Endodermal cell (in vitro differentiated cells): ENCODE measurements at regions not wholly inside any gene's neighbourhood (a gene's known extent, or its start where the extent isn't known, plus 50 kb on each side); places are given as distances from the start of the nearest gene placed in this dataset.
A peak's percentile ranks its signal among the peaks of the same experiment; 100 is the strongest.

ENCODE experiments used
- DNase-seq: peaks from one replicate; pipeline ENCODE4 v3.0.0-alpha.2; 2017
- H3K27ac ChIP-seq: 2 replicates; pipeline ENCODE4 v1.5.1; 2013; ENCODE audit warnings: mild to moderate bottlenecking, low read depth, low read length, moderate library complexity
- H3K27me3 ChIP-seq: 2 replicates; pipeline ENCODE4 v1.6.1; 2013; ENCODE audit warnings: mild to moderate bottlenecking, low read length, moderate library complexity; ENCODE audit not compliant: insufficient read depth, control insufficient read depth, poor library complexity, severe bottlenecking
- H3K36me3 ChIP-seq: 2 replicates; pipeline ENCODE4 v1.7.0; 2013; ENCODE audit warnings: mild to moderate bottlenecking, low read length, moderate library complexity; ENCODE audit not compliant: control insufficient read depth, insufficient read depth
- H3K4me1 ChIP-seq: one replicate; pipeline ENCODE4 v1.7.0; 2013; ENCODE audit warnings: low read length; ENCODE audit not compliant: control insufficient read depth, insufficient read depth
- H3K4me3 ChIP-seq: 2 replicates; pipeline ENCODE4 v1.5.1; 2013; ENCODE audit warnings: mild to moderate bottlenecking, low read length, moderate library complexity
- H3K9ac ChIP-seq: 2 replicates; pipeline ENCODE4 v1.6.1; 2013; ENCODE audit warnings: mild to moderate bottlenecking, low read length, moderate library complexity; ENCODE audit not compliant: poor library complexity, severe bottlenecking; ENCODE audit errors: extremely low read depth
- H3K9me3 ChIP-seq: 2 replicates; pipeline ENCODE4 v1.6.1; 2013; ENCODE audit warnings: mild to moderate bottlenecking, low read length, moderate library complexity; ENCODE audit not compliant: control insufficient read depth
- H3K27ac Mint-ChIP-seq: 2 replicates; pipeline ENCODE4 v1.8.0; 2020; ENCODE audit warnings: mixed read lengths
- H3K27me3 Mint-ChIP-seq: 2 replicates; pipeline ENCODE4 v1.8.0; 2021; ENCODE audit warnings: mild to moderate bottlenecking, mixed read lengths; ENCODE audit not compliant: insufficient read depth
- H3K36me3 Mint-ChIP-seq: 2 replicates; pipeline ENCODE4 v1.8.0; 2020; ENCODE audit warnings: low read depth, mixed read lengths
- H3K4me1 Mint-ChIP-seq: 2 replicates; pipeline ENCODE4 v1.8.0; 2020; ENCODE audit warnings: mixed read lengths
- H3K4me3 Mint-ChIP-seq: 2 replicates; pipeline ENCODE4 v1.8.0; 2020; ENCODE audit warnings: mild to moderate bottlenecking, moderate library complexity, mixed read lengths
- H3K9me3 Mint-ChIP-seq: 2 replicates; pipeline ENCODE4 v1.8.0; 2020; ENCODE audit warnings: mild to moderate bottlenecking, mixed read lengths
- WGBS, 2 experiments: methylation state at CpG; one replicate each; pipeline versions ENCODE4 v1.1.5 to v1.1.7; 2013; ENCODE audit warnings: missing lambda C conversion rate in 2 of 2, mixed read lengths in 1 of 2; ENCODE audit not compliant: insufficient coverage in 1 of 2, insufficient read length in 1 of 2; 5-methylcytosine and 5-hydroxymethylcytosine counted together
- TF ChIP-seq, protein P1 (sequence below): fragments of 200-600 bp; sonication (generic); conservative IDR thresholded peaks from 2 replicates; pipeline ENCODE4 v1.5.0; 2021; ENCODE audit warnings: antibody characterized with exemption, mild to moderate bottlenecking

DNA sequence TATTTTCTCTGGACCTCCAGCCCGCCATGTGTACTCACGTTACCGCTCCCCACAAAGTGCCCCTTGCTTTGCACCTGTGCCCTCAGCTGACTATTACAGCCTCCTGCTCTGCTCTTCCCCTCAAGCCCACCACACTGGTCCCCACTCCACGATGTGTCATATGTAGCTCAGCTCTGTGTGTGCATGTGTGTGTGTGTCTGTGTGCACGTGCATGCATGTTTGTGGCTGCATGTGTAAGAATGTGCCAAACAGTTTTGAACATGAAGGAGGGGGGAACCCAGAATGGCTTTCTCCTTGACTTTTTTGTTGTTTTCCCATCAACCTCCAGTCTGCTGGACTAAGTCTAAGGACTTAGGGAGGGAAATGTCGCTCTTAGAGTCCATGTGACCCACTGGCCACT is 54.8 kb upstream of the BTRC start:
- TF ChIP-seq, protein P1, sequence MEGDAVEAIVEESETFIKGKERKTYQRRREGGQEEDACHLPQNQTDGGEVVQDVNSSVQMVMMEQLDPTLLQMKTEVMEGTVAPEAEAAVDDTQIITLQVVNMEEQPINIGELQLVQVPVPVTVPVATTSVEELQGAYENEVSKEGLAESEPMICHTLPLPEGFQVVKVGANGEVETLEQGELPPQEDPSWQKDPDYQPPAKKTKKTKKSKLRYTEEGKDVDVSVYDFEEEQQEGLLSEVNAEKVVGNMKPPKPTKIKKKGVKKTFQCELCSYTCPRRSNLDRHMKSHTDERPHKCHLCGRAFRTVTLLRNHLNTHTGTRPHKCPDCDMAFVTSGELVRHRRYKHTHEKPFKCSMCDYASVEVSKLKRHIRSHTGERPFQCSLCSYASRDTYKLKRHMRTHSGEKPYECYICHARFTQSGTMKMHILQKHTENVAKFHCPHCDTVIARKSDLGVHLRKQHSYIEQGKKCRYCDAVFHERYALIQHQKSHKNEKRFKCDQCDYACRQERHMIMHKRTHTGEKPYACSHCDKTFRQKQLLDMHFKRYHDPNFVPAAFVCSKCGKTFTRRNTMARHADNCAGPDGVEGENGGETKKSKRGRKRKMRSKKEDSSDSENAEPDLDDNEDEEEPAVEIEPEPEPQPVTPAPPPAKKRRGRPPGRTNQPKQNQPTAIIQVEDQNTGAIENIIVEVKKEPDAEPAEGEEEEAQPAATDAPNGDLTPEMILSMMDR: no peak
- H3K9ac ChIP-seq: no peak overlapping the region
- no peak for DNase-seq
- H3K36me3 ChIP-seq: no peaks in the 10 kb centered on the region
- no peaks in the 10 kb centered on the region for H3K36me3 Mint-ChIP-seq
- no peak overlapping the region for H3K4me3 ChIP-seq
- H3K27ac Mint-ChIP-seq: no peak overlapping the region
- no peaks in the 10 kb centered on the region for H3K9me3 ChIP-seq
- H3K4me3 Mint-ChIP-seq: no peak overlapping the region
- H3K4me1 Mint-ChIP-seq: peaks cover 6% of the 10 kb centered on the region
- H3K9me3 Mint-ChIP-seq: no peaks in the 10 kb centered on the region
- no peak overlapping the region for H3K27ac ChIP-seq
- H3K27me3 Mint-ChIP-seq: peaks cover 67% of the 10 kb centered on the region
- peaks cover 50% of the 10 kb centered on the region for H3K27me3 ChIP-seq
- WGBS, 2 experiments: 95% methylated on average over 6 of the region's 6 CpGs; no CpG with 5 or more reads in 1 of the 2 experiments
- no peaks in the 10 kb centered on the region for H3K4me1 ChIP-seq

DNA sequence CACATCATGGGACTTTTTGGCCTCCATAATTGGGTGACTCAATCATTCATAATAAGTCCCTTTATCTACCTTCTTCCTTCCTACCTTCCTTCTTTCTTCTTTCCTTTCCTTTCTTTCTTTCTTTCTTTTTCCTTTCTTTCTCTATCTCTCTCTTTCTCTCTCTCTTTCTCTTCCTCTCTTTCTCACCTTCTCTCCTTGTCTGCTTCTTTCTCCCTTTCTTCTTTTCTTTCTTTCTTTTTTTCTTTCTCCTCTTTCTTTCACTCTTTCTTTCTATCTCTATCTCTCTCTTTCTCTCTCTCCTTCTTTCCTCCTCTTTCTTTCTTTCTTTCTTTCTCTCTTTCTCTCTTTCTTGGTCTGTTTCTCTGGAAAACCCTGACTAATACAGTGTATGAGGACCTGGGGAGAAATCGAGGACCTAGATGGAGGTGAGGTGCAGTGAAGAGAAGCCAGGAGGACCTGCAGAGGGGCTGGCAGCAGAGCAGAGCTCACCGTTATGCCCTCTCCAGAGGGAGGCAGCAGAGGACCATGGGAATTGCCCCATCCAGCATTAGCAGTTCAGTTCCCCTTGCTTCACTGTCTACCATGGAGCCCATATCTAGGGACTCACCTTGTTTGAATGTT is 52.7 kb upstream of the BTRC start:
- no peaks in the 10 kb centered on the region for H3K36me3 ChIP-seq
- 44 to 54% methylated on average over 2 of the region's 2 CpGs for WGBS, 2 experiments
- Mint-ChIP-seq H3K4me1 (peaks cover 6% of the 10 kb centered on the region), H3K27ac (no peak overlapping the region), H3K9me3 (no peaks in the 10 kb centered on the region), H3K4me3 (no peak overlapping the region), H3K27me3 (peaks cover 51% of the 10 kb centered on the region), H3K36me3 (no peaks in the 10 kb centered on the region)
- H3K4me3 ChIP-seq: no peak overlapping the region
- H3K27me3 ChIP-seq: peaks cover 42% of the 10 kb centered on the region
- no peak overlapping the region for H3K27ac ChIP-seq
- TF ChIP-seq, protein P1: peak; percentile 88
- no peaks in the 10 kb centered on the region for H3K9me3 ChIP-seq
- DNase-seq: peak; percentile 89
- H3K9ac ChIP-seq: no peak overlapping the region
- H3K4me1 ChIP-seq: no peaks in the 10 kb centered on the region

DNA sequence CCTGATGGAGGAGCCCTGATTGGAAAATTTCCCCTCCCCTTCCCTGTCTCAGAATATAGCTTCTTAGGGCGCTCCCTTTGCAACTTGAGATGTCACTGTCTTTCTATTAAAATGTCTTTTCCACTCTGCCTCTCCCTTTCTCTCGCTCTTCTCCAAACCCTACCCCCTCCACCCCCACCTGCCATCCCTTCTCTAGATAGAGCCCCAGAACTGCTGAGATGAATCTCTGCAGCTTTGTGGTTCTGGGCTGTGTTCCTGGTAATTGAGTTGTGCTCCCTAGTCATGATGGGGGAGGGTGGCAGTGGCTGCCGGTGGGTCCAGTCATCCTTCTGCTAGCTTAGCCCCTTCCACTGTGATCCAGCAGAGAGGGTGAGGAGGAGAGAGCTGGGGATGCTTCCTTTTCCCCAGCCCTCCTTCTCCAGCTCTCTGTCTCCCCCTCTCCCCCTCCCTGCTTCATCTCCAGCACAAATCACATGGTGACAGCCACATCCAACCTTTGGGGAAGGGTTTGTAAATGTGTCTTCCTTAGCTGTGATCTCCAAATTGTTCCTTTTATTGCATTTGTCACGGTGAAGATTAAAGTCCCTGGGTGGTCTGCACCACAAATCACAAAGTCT is 50.8 kb upstream of the BTRC start:
- peaks cover 41% of the 10 kb centered on the region for H3K27me3 ChIP-seq
- 78 to 82% methylated on average over 3 to 4 of the region's 4 CpGs for WGBS, 2 experiments
- no peak for DNase-seq
- no peak overlapping the region for H3K9ac ChIP-seq
- no peaks in the 10 kb centered on the region for H3K36me3 Mint-ChIP-seq
- TF ChIP-seq, protein P1: no peak
- peaks cover 4% of the 10 kb centered on the region for H3K4me1 Mint-ChIP-seq
- peaks cover 50% of the 10 kb centered on the region for H3K27me3 Mint-ChIP-seq
- H3K9me3 Mint-ChIP-seq: no peaks in the 10 kb centered on the region
- no peaks in the 10 kb centered on the region for H3K4me1 ChIP-seq
- H3K27ac ChIP-seq: no peak overlapping the region
- no peaks in the 10 kb centered on the region for H3K36me3 ChIP-seq
- no peak overlapping the region for H3K4me3 Mint-ChIP-seq
- no peak overlapping the region for H3K27ac Mint-ChIP-seq
- H3K9me3 ChIP-seq: no peaks in the 10 kb centered on the region
- H3K4me3 ChIP-seq: no peak overlapping the region
